Epithelial cell of esophagus (primary cell): ENCODE measurements at regions not wholly inside any gene's neighbourhood (a gene's known extent, or its start where the extent isn't known, plus 50 kb on each side); places are given as distances from the start of the nearest gene placed in this dataset.

Source experiments
- DNase-seq: peaks from one replicate; pipeline ENCODE4 v3.0.0; 2010; ENCODE audit warnings: low read depth
- H3K4me3 ChIP-seq: 2 replicates; pipeline ENCODE4 v1.5.1; 2011; ENCODE audit warnings: mild to moderate bottlenecking, low read length, control low read depth
- TF ChIP-seq, protein P1 (sequence below): IDR thresholded peaks from 2 replicates; pipeline ENCODE4 v1.5.1; 2011; ENCODE audit warnings: low read depth, mild to moderate bottlenecking, low read length, control low read depth, inconsistent platforms; ENCODE audit not compliant: insufficient read depth; ENCODE audit errors: missing control alignments

DNA sequence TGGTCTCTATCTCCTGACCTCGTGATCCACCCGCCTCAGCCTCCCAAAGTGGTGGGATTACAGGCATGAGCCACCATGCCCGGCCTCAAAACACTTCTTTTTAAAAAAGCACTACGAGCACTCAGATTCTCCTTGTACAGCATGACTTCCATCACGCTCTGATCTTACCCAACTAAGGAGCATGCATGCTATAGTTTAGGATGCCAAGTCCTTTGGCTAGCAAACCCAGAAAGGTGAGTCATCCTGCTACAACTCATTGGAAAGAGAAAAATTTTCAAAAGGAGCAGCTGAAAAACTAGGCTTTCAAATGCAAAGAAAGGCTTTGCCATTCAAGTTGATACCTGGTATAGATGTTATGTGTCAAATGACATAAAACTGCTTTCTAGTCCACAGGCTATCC is 70.3 kb upstream of the PRICKLE2 start:
- H3K4me3 ChIP-seq: no peak overlapping the region
- TF ChIP-seq, protein P1, sequence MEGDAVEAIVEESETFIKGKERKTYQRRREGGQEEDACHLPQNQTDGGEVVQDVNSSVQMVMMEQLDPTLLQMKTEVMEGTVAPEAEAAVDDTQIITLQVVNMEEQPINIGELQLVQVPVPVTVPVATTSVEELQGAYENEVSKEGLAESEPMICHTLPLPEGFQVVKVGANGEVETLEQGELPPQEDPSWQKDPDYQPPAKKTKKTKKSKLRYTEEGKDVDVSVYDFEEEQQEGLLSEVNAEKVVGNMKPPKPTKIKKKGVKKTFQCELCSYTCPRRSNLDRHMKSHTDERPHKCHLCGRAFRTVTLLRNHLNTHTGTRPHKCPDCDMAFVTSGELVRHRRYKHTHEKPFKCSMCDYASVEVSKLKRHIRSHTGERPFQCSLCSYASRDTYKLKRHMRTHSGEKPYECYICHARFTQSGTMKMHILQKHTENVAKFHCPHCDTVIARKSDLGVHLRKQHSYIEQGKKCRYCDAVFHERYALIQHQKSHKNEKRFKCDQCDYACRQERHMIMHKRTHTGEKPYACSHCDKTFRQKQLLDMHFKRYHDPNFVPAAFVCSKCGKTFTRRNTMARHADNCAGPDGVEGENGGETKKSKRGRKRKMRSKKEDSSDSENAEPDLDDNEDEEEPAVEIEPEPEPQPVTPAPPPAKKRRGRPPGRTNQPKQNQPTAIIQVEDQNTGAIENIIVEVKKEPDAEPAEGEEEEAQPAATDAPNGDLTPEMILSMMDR: no peak
- DNase-seq: peak; percentile 85

DNA sequence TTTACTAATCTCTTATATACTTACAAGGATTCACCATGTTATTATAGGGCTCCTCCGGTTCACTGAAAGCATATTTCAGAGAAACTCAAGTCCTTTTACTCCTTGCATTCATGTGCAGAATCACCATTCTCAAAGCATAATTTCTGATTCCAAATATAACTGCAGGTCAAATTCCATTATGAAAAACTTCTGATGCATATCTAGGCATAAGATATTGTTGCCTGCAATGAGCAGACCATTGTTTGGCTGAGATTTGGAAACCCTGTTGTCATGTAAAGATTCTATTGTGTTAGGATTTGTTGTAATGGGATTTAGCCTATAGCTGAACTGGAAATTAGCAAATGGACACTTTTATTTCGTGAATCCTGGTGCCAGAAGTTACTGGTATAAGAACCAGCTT is 69.5 kb upstream of the PRICKLE2 start:
- no peak for DNase-seq
- no peak overlapping the region for H3K4me3 ChIP-seq
- TF ChIP-seq, protein P1: no peak

DNA sequence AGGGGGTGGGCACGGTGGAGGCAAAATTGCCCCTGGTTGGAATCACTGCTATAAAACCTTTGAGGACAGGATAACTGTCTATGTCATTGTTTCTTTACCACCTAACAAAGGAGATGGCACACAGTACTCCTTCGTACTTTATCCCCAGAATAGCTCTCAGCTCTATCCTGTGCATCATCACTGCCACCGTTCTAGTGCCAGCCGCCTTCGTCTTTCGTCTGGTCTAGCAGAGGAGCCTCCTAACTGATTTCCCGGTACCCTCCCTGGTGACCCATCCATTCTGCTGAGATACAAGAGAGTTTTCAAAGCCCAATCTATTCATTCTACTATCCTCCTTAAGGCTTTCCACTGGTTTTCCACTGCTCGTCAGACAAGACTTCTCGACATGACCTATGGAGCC is 67.9 kb upstream of the PRICKLE2 start:
- no peak overlapping the region for H3K4me3 ChIP-seq
- TF ChIP-seq, protein P1: no peak
- DNase-seq: no peak

DNA sequence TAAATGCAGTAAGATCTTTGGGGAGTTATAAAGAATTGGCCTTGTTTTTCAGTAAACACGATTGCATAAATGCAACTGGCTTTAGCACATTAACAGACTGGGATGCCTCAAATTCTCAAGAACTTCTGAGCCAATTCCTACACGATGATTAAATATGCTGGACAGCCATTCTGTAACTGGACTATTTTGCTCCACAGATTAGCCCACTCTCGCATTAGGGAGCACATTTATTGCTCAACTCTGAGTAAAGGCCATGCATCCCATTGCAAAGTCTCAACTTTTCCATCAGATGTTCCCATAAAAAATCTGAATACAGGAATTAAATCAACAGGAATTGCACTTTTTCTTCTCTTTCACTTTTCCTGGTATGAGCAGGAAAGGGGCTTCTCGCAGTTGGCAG is 66.7 kb upstream of the PRICKLE2 start:
- no peak overlapping the region for H3K4me3 ChIP-seq
- no peak for DNase-seq
- TF ChIP-seq, protein P1: no peak

DNA sequence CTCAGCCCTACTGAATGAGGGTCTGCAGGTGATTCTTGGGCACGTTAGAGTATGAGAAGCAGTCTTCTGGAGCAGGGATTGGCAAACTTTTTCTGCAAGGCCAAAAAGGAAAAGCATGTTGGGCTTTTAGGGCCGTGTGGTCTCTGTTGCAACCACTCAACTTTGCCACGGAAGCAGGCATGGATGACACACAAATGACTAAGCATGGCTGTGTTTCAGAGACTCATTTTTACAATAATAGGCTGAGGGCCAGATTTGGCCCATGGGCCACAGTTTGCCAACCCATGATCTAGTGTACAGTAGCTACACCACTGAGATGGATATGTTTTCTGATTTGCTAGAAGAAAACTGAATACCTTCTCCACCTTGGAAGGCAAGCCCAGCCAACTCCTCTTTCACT is 66.1 kb upstream of the PRICKLE2 start:
- no peak overlapping the region for H3K4me3 ChIP-seq
- TF ChIP-seq, protein P1: no peak
- DNase-seq: peak; percentile 95

DNA sequence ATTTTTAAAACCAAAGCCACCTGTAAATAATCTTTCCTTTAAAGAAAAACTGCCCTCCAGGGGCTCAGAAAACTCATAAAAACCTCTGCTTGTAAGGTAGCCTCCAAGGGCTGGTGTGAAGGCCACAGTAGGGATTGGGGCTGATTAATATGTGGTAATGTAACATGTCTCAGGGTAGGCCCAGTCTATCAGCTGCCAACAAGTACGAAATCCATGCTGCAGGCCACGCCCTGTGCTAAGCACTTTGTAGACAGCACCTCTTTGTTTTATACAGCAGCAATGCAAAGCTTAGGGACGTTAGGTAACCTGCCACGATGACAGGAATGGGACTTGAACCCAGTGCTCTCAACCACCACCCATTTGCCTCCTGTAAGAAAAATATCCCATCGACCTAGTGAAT is 65.6 kb upstream of the PRICKLE2 start:
- TF ChIP-seq, protein P1: no peak
- peak; percentile 79 for DNase-seq
- H3K4me3 ChIP-seq: no peak overlapping the region

DNA sequence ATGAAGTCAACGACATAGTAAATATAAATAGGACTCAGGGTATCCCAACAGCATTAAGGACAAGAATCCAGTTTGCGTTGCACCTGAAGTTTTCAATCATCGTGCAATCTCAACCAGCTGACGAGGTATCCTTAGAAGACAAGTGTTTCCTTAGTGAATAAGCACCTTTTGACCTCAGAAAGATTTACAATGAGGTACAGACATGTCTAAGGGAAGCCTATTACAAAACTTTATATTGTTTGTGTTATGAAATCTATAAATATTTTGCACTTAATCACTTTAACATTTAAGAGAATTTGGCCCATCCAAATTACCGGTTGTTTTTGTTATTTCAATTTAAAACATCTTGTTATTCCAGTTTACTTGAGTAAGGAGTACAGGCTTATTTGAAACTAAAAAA is 64.9 kb upstream of the PRICKLE2 start:
- no peak overlapping the region for H3K4me3 ChIP-seq
- TF ChIP-seq, protein P1: no peak
- peak; percentile 49 for DNase-seq
